T-cell (primary cell): ENCODE measurements at regions not wholly inside any gene's neighbourhood (a gene's known extent, or its start where the extent isn't known, plus 50 kb on each side); places are given as distances from the start of the nearest gene placed in this dataset.

Experiments
- ATAC-seq, 4 experiments: fragments of 200-7000 bp in 3 of 4; fragments of 150-1000 bp in 1 of 4; cut with Tn5 transposase; replicated peaks in 1 of 4; 1 replicate in 3 of 4; 2 replicates in 1 of 4; pipeline ENCODE4 v1.10.0; 2021; ENCODE audit warnings: moderate library complexity in 3 of 4, mild to moderate bottlenecking in 2 of 4, moderate number of reproducible peaks in 1 of 4
- CTCF ChIA-PET, 2 donors: fragments of 300-600 bp; sonication (Branson Sonifier 250); formaldehyde crosslinking; loops; one replicate each; lab custom pipeline; 2022; ENCODE audit warnings: antibody characterized with exemption in 2 of 2; lab: Charles Lee
- POLR2A ChIA-PET, 2 donors: fragments of 300-600 bp; sonication (Branson Sonifier 250); formaldehyde crosslinking; loops; one replicate each; lab custom pipeline; 2022; ENCODE audit warnings: antibody characterized with exemption in 2 of 2; lab: Charles Lee
- DNase-seq, 35 experiments: peaks; one replicate each; pipeline versions ENCODE4 v3.0.0 to v3.0.0-alpha.2; 2013 to 2023
- H3K27ac ChIP-seq: one replicate; pipeline ENCODE4 v1.5.1; 2013; ENCODE audit warnings: low read length
- H3K27me3 ChIP-seq, 2 experiments: replicated peaks in 1 of 2; 1 replicate in 1 of 2; 2 replicates in 1 of 2; pipeline versions ENCODE4 v1.6.1 to v1.7.0; 2013; ENCODE audit warnings: low read length in 1 of 2, mixed read lengths in 1 of 2; ENCODE audit not compliant: control insufficient read depth in 2 of 2, insufficient read depth in 2 of 2; ENCODE audit errors: extremely low read depth in 1 of 2
- H3K36me3 ChIP-seq, 2 donors: 1 replicate in 1 of 2; 2 replicates in 1 of 2; pipeline versions ENCODE4 v1.6.1 to v1.7.0; 2013; ENCODE audit warnings: low read length in 1 of 2; ENCODE audit not compliant: control insufficient read depth in 2 of 2, insufficient read depth in 1 of 2; ENCODE audit errors: extremely low read depth in 1 of 2
- H3K4me1 ChIP-seq, 2 experiments: 1 replicate in 1 of 2; 2 replicates in 1 of 2; pipeline versions ENCODE4 v1.6.1 to v1.7.0; 2013; ENCODE audit warnings: low read length in 2 of 2, mixed read lengths in 1 of 2; ENCODE audit not compliant: insufficient read depth in 2 of 2, control insufficient read depth in 1 of 2; ENCODE audit errors: extremely low read depth in 1 of 2
- H3K4me3 ChIP-seq, 2 donors: 1 replicate in 1 of 2; 2 replicates in 1 of 2; pipeline versions ENCODE4 v1.5.1 to v1.7.0; 2013; ENCODE audit warnings: mild to moderate bottlenecking in 2 of 2, low read length in 1 of 2, moderate library complexity in 1 of 2; ENCODE audit not compliant: control insufficient read depth in 1 of 2; ENCODE audit errors: extremely low read depth in 1 of 2
- H3K9me3 ChIP-seq: 2 replicates; pipeline ENCODE4 v1.7.0; 2013
- H3K27ac Mint-ChIP-seq, 2 donors: one replicate each; pipeline ENCODE4 v1.8.0; 2020 to 2021; ENCODE audit warnings: mild to moderate bottlenecking in 2 of 2, mixed read lengths in 2 of 2
- H3K27me3 Mint-ChIP-seq, 2 donors: one replicate each; pipeline ENCODE4 v1.8.0; 2021 to 2022; ENCODE audit warnings: mixed read lengths in 2 of 2
- H3K36me3 Mint-ChIP-seq: one replicate; pipeline ENCODE4 v1.8.0; 2021; ENCODE audit warnings: mixed read lengths
- H3K4me1 Mint-ChIP-seq, 3 donors: one replicate each; pipeline ENCODE4 v1.8.0; 2020 to 2022; ENCODE audit warnings: mixed read lengths in 3 of 3, mild to moderate bottlenecking in 1 of 3
- H3K4me3 Mint-ChIP-seq, 3 donors: one replicate each; pipeline ENCODE4 v1.8.0; 2020 to 2022; ENCODE audit warnings: mild to moderate bottlenecking in 3 of 3, mixed read lengths in 3 of 3, moderate library complexity in 3 of 3
- H3K9me3 Mint-ChIP-seq, 3 donors: one replicate each; pipeline ENCODE4 v1.8.0; 2020 to 2022; ENCODE audit warnings: mixed read lengths in 3 of 3
- WGBS: methylation state at CpG from one replicate; pipeline ENCODE4 v1.1.5; 2013; ENCODE audit warnings: missing lambda C conversion rate; ENCODE audit not compliant: insufficient coverage; 5-methylcytosine and 5-hydroxymethylcytosine counted together

GRCh38 chr12:20314328-20314727 lies 54.0 kb upstream of the PDE3A start:
- Histone ChIP-seq H3K4me1 (no peaks in the 10 kb centered on the region), H3K27me3 (no peaks in the 10 kb centered on the region), H3K9me3 (no peaks in the 10 kb centered on the region), H3K27ac (no peak overlapping the region), H3K4me3 (no peak overlapping the region), H3K36me3 (no peaks in the 10 kb centered on the region)
- no peak for DNase-seq
- Mint-ChIP-seq H3K9me3 (peaks cover 0 to 5% (median 4%) of the 10 kb centered on the region in 3 donors), H3K4me3 (no peak overlapping the region), H3K4me1 (no peaks in the 10 kb centered on the region), H3K36me3 (no peaks in the 10 kb centered on the region), H3K27me3 (no peaks in the 10 kb centered on the region), H3K27ac (no peak overlapping the region)
- POLR2A ChIA-PET, result interaction anchor here in 1 of 2 donors (0.6 kb wide), 1 partner anchor 8 kb away, joined by 3 read pairs; no protein-coding TSS in a partner anchor
- no CpG with 5 or more reads among the region's 2 CpGs for WGBS
- ATAC-seq, result no peak
- CTCF ChIA-PET, result no interaction called here

GRCh38 chr12:20317554-20317953 lies 50.8 kb upstream of the PDE3A start:
- no peaks in the 10 kb centered on the region for H3K36me3 Mint-ChIP-seq
- H3K27ac ChIP-seq, result no peak overlapping the region
- H3K27me3 ChIP-seq, result no peaks in the 10 kb centered on the region
- DNase-seq (no peak), ATAC-seq (no peak)
- H3K36me3 ChIP-seq, result no peaks in the 10 kb centered on the region
- H3K27ac Mint-ChIP-seq, result no peak overlapping the region
- peaks cover 0 to 4% (median 0%) of the 10 kb centered on the region in 3 donors for H3K9me3 Mint-ChIP-seq
- WGBS, result no CpG with 5 or more reads among the region's 4 CpGs
- H3K4me1 Mint-ChIP-seq, result no peaks in the 10 kb centered on the region
- H3K4me3 Mint-ChIP-seq, result no peak overlapping the region
- ChIA-PET CTCF (no interaction called here), POLR2A (no interaction called here)
- H3K9me3 ChIP-seq, result no peaks in the 10 kb centered on the region
- H3K4me3 ChIP-seq, result no peak overlapping the region
- no peaks in the 10 kb centered on the region for H3K27me3 Mint-ChIP-seq
- H3K4me1 ChIP-seq, result no peaks in the 10 kb centered on the region
